ENCODE measurements at regions not wholly inside any gene's neighbourhood (a gene's known extent, or its start where the extent isn't known, plus 50 kb on each side); places are given as distances from the start of the nearest gene placed in this dataset.

GRCh38 chr16:62205459-62205858, 169.2 kb upstream of the CDH8 start:
- Mint-ChIP-seq H3K9me3 (ENCODE audit: unreplicated experiment) (no peaks in the 10 kb centered on the region), H3K4me3 (ENCODE audit: unreplicated experiment) (no peak overlapping the region), H3K27me3 (ENCODE audit: unreplicated experiment) (no peaks in the 10 kb centered on the region), H3K36me3 (ENCODE audit: unreplicated experiment) (no peaks in the 10 kb centered on the region), H3K27ac (ENCODE audit: unreplicated experiment) (no peak overlapping the region), H3K4me1 (ENCODE audit: unreplicated experiment) (no peaks in the 10 kb centered on the region)
- TF ChIP-seq CTCF (IDR thresholded peaks at IDR 0.05), result no peak
- DNase-seq (ENCODE audit: extremely low spot score, unreplicated experiment), result no peak

GRCh38 chr16:62201911-62202310, 165.7 kb upstream of the CDH8 start:
- H3K9me3 Mint-ChIP-seq (ENCODE audit: unreplicated experiment), result no peaks in the 10 kb centered on the region
- no peaks in the 10 kb centered on the region for H3K36me3 Mint-ChIP-seq (ENCODE audit: unreplicated experiment)
- H3K27ac Mint-ChIP-seq (ENCODE audit: unreplicated experiment), result no peak overlapping the region
- no peaks in the 10 kb centered on the region for H3K4me1 Mint-ChIP-seq (ENCODE audit: unreplicated experiment)
- H3K4me3 Mint-ChIP-seq (ENCODE audit: unreplicated experiment), result no peak overlapping the region
- DNase-seq (ENCODE audit: extremely low spot score, unreplicated experiment), result no peak
- H3K27me3 Mint-ChIP-seq (ENCODE audit: unreplicated experiment), result peaks cover 5% of the 10 kb centered on the region
- TF ChIP-seq CTCF (IDR thresholded peaks at IDR 0.05), result no peak

- Mint-ChIP-seq H3K9me3 (ENCODE audit: unreplicated experiment) (no peaks in the 10 kb centered on the region), H3K27me3 (ENCODE audit: unreplicated experiment) (peaks cover 7% of the 10 kb centered on the region), H3K4me1 (ENCODE audit: unreplicated experiment) (no peaks in the 10 kb centered on the region), H3K4me3 (ENCODE audit: unreplicated experiment) (no peak overlapping the region), H3K36me3 (ENCODE audit: unreplicated experiment) (no peaks in the 10 kb centered on the region), H3K27ac (ENCODE audit: unreplicated experiment) (no peak overlapping the region)
- TF ChIP-seq CTCF (IDR thresholded peaks at IDR 0.05), result peak; percentile 9
- DNase-seq (ENCODE audit: extremely low spot score, unreplicated experiment), result no peak
Measured at GRCh38 chr16:62194828-62195227, 158.6 kb upstream of the CDH8 start.

GRCh38 chr16:62190426-62190825, 154.2 kb upstream of the CDH8 start:
- H3K4me1 Mint-ChIP-seq (ENCODE audit: unreplicated experiment), result no peaks in the 10 kb centered on the region
- H3K9me3 Mint-ChIP-seq (ENCODE audit: unreplicated experiment), result no peaks in the 10 kb centered on the region

More at GRCh38 chr16:62190426-62190825, 154.2 kb upstream of the CDH8 start:
- Mint-ChIP-seq H3K36me3 (ENCODE audit: unreplicated experiment) (no peaks in the 10 kb centered on the region), H3K27me3 (ENCODE audit: unreplicated experiment) (peaks cover 2% of the 10 kb centered on the region), H3K27ac (ENCODE audit: unreplicated experiment) (no peak overlapping the region), H3K4me3 (ENCODE audit: unreplicated experiment) (no peak overlapping the region)
- no peak for DNase-seq (ENCODE audit: extremely low spot score, unreplicated experiment)
- TF ChIP-seq CTCF (IDR thresholded peaks at IDR 0.05), result peak; percentile 42
